ENCODE measurements at regions not wholly inside any gene's neighbourhood (a gene's known extent, or its start where the extent isn't known, plus 50 kb on each side); places are given as distances from the start of the nearest gene placed in this dataset.
"Not testable (repeated sequence)": the region's sequence is repeated elsewhere in the genome, so short reads cannot be mapped to it uniquely, and the experiment has no call there.

DNA sequence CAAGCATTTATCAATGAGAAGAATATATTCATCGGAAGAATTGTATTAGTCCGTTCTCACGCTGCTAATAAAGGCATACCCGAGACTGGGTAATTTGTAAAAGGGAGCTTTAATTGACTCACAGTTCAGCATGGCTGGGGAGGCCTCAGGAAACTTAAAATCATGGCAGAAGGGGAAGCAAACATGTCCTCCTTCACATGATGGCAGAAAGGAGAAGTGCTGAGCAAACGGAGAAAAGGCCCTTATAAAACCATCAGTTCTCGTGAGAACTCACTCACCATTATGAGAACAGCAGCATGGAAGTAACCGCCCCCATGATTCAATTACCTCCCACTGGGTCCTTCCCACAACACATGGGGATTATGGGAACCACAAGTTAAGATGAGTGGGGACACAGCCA is 1688.2 kb downstream of the SPATA31A7 start:
- 70% methylated on average over 7 of the region's 7 CpGs for WGBS
- not testable (repeated sequence) for H3K9me3 ChIP-seq (ENCODE audit: control insufficient read depth in 4 of 4, low read length in 3 of 4); DNase-seq (ENCODE audit: low spot score); H3K9ac ChIP-seq (ENCODE audit: low read depth in 1 of 2, low read length in 2 of 2); H3K4me1 ChIP-seq (ENCODE audit: control insufficient read depth in 4 of 4, insufficient read depth in 4 of 4, low read length in 3 of 4); H3K27me3 ChIP-seq (ENCODE audit: control insufficient read depth in 4 of 4, insufficient read depth in 4 of 4, low read length in 3 of 4); H3K4me3 ChIP-seq (ENCODE audit: low read depth in 1 of 3, low read length in 3 of 3); H3K36me3 ChIP-seq (ENCODE audit: control insufficient read depth in 4 of 4, insufficient read depth in 3 of 4, low read depth in 1 of 4, low read length in 3 of 4); H3K27ac ChIP-seq (ENCODE audit: low read depth in 1 of 2, low read length in 2 of 2)

DNA sequence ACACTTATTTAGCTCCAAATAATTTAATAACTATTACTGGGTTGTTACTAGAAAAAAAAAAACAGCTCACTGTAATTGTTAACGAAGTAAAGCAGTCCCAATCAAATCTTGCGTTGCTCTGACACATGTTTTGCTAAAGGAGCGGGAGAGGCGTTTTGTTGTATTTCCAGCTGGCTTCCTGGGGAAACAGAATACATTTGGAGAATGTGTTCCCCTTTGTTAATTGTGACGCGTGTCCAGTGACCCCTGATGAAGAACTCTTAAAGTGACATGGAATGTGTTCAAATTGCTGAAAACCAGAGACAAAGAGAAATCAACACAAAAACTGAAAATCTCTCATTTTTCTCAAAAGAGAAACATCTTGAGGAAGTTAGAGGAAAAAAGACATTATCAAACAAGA is 1690.6 kb downstream of the SPATA31A7 start:
- DNase-seq (ENCODE audit: low spot score); H3K9ac ChIP-seq (ENCODE audit: low read depth in 1 of 2, low read length in 2 of 2); H3K4me1 ChIP-seq (ENCODE audit: control insufficient read depth in 4 of 4, insufficient read depth in 4 of 4, low read length in 3 of 4); H3K4me3 ChIP-seq (ENCODE audit: low read depth in 1 of 3, low read length in 3 of 3); H3K27ac ChIP-seq (ENCODE audit: low read depth in 1 of 2, low read length in 2 of 2); H3K27me3 ChIP-seq (ENCODE audit: control insufficient read depth in 4 of 4, insufficient read depth in 4 of 4, low read length in 3 of 4); H3K36me3 ChIP-seq (ENCODE audit: control insufficient read depth in 4 of 4, insufficient read depth in 3 of 4, low read depth in 1 of 4, low read length in 3 of 4); H3K9me3 ChIP-seq (ENCODE audit: control insufficient read depth in 4 of 4, low read length in 3 of 4): not testable (repeated sequence)
- WGBS = 70% methylated on average over 6 of the region's 6 CpGs

GRCh38 chr9:62880971-62881370 is 1691.1 kb downstream of the SPATA31A7 start:
- not testable (repeated sequence) for H3K4me3 ChIP-seq (ENCODE audit: low read depth in 1 of 3, low read length in 3 of 3); H3K36me3 ChIP-seq (ENCODE audit: control insufficient read depth in 4 of 4, insufficient read depth in 3 of 4, low read depth in 1 of 4, low read length in 3 of 4); H3K27ac ChIP-seq (ENCODE audit: low read depth in 1 of 2, low read length in 2 of 2); H3K9me3 ChIP-seq (ENCODE audit: control insufficient read depth in 4 of 4, low read length in 3 of 4); H3K9ac ChIP-seq (ENCODE audit: low read depth in 1 of 2, low read length in 2 of 2); DNase-seq (ENCODE audit: low spot score); H3K4me1 ChIP-seq (ENCODE audit: control insufficient read depth in 4 of 4, insufficient read depth in 4 of 4, low read length in 3 of 4); H3K27me3 ChIP-seq (ENCODE audit: control insufficient read depth in 4 of 4, insufficient read depth in 4 of 4, low read length in 3 of 4)
- 74% methylated on average over 3 of the region's 3 CpGs for WGBS

- H3K9me3 ChIP-seq (ENCODE audit: control insufficient read depth in 4 of 4, low read length in 3 of 4); H3K4me3 ChIP-seq (ENCODE audit: low read depth in 1 of 3, low read length in 3 of 3); H3K36me3 ChIP-seq (ENCODE audit: control insufficient read depth in 4 of 4, insufficient read depth in 3 of 4, low read depth in 1 of 4, low read length in 3 of 4); DNase-seq (ENCODE audit: low spot score); H3K27me3 ChIP-seq (ENCODE audit: control insufficient read depth in 4 of 4, insufficient read depth in 4 of 4, low read length in 3 of 4); H3K27ac ChIP-seq (ENCODE audit: low read depth in 1 of 2, low read length in 2 of 2); H3K9ac ChIP-seq (ENCODE audit: low read depth in 1 of 2, low read length in 2 of 2); H3K4me1 ChIP-seq (ENCODE audit: control insufficient read depth in 4 of 4, insufficient read depth in 4 of 4, low read length in 3 of 4): not testable (repeated sequence)
- WGBS = 80% methylated on average over 8 of the region's 8 CpGs
Observed at GRCh38 chr9:62881811-62882210, 1692.0 kb downstream of the SPATA31A7 start.

- DNase-seq (ENCODE audit: low spot score); H3K27ac ChIP-seq (ENCODE audit: low read depth in 1 of 2, low read length in 2 of 2); H3K4me1 ChIP-seq (ENCODE audit: control insufficient read depth in 4 of 4, insufficient read depth in 4 of 4, low read length in 3 of 4); H3K36me3 ChIP-seq (ENCODE audit: control insufficient read depth in 4 of 4, insufficient read depth in 3 of 4, low read depth in 1 of 4, low read length in 3 of 4); H3K27me3 ChIP-seq (ENCODE audit: control insufficient read depth in 4 of 4, insufficient read depth in 4 of 4, low read length in 3 of 4); H3K9ac ChIP-seq (ENCODE audit: low read depth in 1 of 2, low read length in 2 of 2); H3K9me3 ChIP-seq (ENCODE audit: control insufficient read depth in 4 of 4, low read length in 3 of 4); H3K4me3 ChIP-seq (ENCODE audit: low read depth in 1 of 3, low read length in 3 of 3): not testable (repeated sequence)
- WGBS = 76% methylated on average over 5 of the region's 5 CpGs
Observed at GRCh38 chr9:62882717-62883116, 1692.9 kb downstream of the SPATA31A7 start.

GRCh38 chr9:62896692-62897091 is 1706.9 kb downstream of the SPATA31A7 start:
- H3K4me1 ChIP-seq (ENCODE audit: control insufficient read depth in 4 of 4, insufficient read depth in 4 of 4, low read length in 3 of 4); H3K27me3 ChIP-seq (ENCODE audit: control insufficient read depth in 4 of 4, insufficient read depth in 4 of 4, low read length in 3 of 4); H3K36me3 ChIP-seq (ENCODE audit: control insufficient read depth in 4 of 4, insufficient read depth in 3 of 4, low read depth in 1 of 4, low read length in 3 of 4); H3K4me3 ChIP-seq (ENCODE audit: low read depth in 1 of 3, low read length in 3 of 3); H3K27ac ChIP-seq (ENCODE audit: low read depth in 1 of 2, low read length in 2 of 2); H3K9ac ChIP-seq (ENCODE audit: low read depth in 1 of 2, low read length in 2 of 2); DNase-seq (ENCODE audit: low spot score); H3K9me3 ChIP-seq (ENCODE audit: control insufficient read depth in 4 of 4, low read length in 3 of 4): not testable (repeated sequence)
- 92% methylated on average over 2 of the region's 3 CpGs for WGBS
